Renal cortex interstitium (tissue), 11 donors: ENCODE measurements at regions not wholly inside any gene's neighbourhood (a gene's known extent, or its start where the extent isn't known, plus 50 kb on each side); places are given as distances from the start of the nearest gene placed in this dataset.

Experiments used
- DNase-seq, 11 donors: peaks; one replicate each; pipeline ENCODE4 v3.0.0-alpha.2; 2013; ENCODE audit warnings: low read depth in 9 of 11, low spot score in 4 of 11; ENCODE audit errors: extremely low read depth in 1 of 11

DNA sequence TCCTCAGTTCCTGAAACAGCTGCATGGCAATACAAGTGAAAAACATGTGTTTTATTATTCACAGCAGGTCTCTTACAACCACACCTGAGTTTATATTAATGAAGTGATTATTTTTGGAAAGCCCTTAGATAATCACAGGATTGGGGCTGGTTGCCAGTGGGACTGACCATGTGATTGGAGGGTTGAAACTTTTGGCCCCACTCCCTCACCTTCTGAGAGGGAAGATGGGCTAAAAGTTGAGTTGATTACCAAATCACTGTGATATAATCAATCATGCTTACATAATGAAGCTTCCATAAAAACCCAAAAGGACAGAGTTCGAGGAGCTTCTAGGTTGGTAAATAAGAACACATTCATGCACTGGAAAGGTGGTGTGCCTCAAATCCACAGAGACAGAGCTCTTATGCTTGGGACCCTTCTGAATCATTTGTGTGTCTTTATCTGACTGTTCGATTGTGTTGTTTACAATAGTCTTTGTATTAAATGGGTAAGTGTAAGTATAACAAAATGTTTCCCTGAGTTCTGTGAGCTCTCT lies 393.9 kb downstream of the RPS24 start:
- DNase-seq: no peak

DNA sequence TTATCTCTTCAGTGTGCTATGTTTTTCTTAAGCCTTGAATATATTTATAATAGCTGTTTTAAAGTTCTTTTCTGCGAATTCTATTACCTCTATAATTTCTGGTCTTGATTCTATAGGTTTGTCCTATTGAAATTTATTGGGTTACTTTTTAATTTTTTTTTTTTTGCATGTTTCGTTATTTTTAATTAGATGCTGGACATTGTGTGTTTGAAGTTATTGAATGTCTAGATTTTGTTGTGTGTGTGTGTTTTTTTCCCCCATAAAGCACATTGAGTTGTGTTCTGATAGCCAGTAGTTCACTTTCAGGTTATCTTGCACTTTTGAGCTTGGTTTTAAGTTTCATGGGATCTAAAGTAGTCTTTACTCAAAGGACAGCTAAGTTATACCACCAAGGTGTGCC lies 394.9 kb downstream of the RPS24 start:
- DNase-seq: no peak

DNA sequence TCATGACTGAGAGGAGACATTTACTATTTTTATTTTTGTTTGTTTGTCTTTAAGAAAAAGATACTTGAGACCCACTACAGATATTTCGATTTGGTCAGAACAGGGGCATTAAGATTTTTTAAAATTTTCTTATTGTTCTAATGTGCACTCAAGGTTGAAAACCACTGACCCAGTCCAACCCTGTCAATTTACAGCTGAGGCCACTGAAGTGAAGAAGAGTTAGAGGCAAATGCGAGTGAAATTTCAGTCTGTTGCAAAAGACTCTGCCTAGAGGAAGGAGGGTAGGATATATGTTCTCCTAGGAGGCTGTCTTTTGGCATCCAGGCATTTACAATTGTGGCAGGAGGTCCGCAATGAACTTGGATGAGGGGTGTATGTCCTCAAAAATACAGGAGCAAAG lies 396.3 kb downstream of the RPS24 start:
- no peak for DNase-seq

DNA sequence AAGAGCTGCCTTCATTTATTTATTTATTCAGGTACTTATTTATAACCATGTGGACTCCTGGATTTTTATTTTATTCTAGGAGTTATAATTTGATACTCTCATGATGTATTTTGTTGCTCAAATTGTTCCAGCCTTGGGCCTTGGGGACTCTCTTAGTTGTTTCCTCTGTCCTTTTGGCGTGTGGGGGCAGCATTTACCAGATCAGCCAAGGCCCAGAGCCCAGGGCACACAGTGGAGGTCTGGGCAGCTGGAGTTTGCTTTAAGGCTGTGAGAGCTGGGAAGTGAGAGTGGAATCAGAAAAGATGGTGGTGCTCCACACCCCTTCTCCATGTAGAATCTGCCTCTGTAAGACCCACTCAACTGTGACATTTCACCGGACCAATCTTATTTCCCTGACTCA lies 398.9 kb downstream of the RPS24 start:
- DNase-seq: no peak

DNA sequence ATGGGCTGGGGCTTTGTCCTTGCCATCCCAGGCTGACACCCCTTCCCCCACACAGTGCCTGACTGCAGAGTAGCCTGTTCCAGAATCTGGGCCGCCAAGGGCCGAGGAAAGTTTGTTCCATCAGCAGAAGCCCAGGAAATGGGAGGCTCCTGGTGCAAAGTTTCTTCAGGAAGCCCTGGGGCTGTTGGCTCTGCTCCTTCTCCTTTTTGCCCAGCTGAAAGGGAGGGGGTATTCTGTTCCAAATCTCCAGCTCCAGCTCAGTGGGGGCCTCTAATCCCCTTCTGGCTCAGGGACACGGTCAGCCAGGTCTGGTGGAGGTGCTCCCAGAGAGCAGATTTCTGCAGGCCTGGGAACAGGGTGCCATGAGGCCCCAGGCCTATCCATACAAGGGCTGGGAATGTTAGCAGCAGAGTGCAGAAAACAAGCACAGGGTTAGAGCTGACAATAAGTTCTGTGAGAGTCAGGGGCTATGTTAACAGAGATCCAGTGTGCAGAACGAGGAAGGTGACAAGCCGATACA lies 399.5 kb downstream of the RPS24 start:
- no peak for DNase-seq

DNA sequence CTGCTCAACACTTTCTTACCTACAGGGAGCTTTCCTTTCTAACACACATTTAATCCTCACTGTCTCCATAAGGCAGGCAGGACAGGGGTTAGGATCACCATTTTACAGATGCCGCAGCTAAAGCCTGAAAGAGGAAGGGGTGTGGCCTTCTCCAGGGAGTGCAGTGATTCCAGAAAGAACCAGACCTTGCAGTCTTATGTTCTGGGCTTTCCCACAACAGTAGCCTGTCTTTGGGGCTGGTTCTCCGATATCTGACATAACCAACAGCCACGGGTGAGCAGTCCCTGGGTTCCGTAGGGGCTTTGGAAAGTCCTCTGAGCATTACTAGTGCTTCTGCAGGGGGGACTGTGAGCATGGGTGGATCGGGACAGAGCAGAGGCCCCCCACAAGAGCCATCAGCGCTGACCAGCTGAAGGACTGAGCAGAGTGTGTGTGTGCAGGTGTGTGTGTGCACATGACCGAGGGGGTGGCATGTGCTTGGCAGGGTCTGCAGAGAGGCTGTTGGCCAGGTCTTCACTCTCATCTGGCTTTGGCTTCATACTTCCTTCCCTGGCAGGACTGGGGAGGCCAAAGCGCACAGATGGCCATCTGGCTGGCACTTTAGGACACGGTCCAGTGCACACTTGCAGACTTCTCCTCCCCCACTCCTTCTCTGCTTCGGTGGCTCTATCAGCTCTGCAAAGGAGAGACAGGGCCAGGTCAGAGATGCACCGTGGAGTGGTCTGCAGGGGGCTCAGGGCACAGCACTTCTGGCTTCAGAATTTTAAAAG lies 400.3 kb downstream of the RPS24 start:
- DNase-seq: no peak

DNA sequence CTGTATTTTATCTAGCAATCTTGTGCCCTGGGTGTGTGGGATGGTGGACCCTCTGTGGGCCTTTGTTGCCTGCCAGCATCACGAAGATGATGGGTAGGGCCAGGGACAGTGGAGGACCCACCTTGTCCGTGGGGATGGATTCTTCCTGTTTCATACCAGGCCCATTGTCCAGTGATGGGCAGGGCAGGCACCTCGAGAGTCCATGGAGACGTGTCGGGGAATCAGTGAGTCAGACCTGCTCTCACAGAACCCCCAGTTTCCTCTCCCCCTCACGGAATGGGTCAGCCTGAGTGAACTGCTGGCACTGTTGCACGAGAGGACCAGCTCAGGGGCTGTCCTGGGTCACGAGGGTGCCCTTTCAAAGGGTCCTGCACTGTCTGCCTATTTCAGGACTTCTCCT lies 401.2 kb downstream of the RPS24 start:
- no peak for DNase-seq

DNA sequence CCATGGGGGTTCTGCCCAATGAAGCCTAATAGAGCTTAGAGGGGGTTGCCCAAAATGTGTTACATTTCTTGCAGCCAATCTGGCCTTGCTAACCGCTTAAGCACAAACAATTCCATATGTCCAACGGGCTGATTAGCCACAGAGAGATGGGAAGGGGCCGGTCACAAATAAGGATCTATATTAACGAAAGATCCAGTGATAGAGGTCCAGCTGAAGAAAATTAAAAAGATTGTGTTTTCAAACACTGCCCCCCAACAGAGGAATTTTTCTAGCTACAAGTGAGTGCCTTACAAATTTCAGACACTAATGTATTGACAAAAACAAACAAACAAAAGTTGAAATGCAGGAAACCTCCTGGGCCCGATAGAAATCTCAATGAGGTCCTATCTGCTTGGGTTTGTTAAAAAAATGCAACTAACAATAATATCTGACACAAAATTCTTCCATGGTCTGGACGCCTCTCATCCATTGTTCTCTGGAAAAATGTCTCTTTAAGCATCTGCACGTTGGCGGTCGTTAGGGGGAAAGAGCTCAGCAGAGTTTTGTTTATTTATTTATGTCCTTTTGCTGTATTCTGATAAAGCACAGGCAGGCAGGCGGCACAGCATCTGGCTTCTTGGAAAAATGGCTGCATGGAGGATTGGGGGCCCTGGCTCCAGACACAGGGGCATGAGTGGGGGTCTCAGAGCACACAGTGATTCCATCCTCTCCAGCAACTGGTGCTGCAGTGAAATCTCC lies 402.0 kb downstream of the RPS24 start:
- DNase-seq: peak in 1 of 11 donors; percentile 25

DNA sequence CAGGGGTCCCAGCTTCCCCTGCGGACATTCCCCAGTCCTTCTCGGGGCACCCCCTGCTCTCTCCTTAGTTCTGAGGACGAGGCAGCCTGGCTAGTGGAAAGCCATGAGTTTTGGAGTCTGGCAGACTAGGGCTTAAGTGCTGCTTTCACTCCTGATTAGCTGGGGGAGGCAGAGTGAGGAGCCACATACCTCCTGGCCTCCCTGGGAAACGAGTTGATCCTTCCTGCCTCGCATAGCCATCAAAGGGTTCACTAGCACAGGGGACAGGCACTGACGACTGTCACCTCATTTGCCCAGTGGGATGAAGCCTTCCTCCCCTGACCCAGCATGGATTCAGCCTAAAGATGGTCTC lies 402.5 kb downstream of the RPS24 start:
- DNase-seq: no peak

DNA sequence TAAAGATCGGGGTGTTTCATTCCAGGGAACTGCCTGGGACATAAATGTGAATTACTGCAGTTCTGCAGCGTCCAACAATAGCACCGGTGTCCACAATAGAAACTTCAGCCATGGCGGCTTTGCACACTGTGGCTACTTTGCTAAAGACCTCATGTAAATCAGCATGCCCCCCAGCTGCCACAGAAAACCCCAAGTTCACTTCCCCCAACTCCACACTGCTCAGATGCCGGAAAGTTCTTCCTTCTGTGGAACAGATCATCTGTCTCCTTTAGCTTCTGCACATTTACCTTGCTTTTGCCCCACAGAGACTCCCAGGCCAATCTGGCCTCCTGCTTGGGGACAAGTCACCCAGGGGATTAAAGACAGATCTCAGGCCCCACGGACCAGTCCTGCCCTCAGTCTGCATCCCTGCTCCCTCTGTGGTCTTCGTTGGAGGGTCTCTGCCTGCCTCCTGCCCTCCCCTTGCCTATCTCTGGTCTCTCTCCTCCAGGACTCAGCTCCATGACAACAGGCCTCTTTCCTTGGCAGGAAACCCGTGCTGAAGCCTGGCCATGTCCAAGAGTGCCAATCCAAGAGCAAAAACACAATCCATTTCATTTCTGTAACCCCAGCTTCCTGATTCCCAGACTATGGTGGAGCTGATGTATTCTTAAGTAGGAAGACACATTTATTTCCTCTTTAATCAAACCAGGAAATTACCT lies 403.2 kb downstream of the RPS24 start:
- DNase-seq: peak in 1 of 11 donors; percentile 22

DNA sequence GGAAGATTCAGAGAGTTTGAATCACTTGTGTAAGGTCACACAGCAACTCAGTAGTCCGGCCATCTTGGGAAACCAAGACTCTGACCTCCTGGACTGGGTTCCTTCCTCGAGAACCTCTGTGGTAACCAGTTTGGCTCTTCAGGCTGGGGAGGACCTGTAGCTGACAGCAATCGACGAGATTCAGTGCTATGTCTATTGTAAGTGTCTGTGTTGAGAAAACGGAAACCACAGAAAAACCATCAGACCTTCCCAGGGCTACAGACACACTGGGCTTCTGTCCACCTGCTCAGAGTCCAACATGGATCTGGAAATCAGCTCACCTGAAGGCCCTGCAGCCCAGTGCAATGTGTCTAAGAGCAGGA lies 403.7 kb downstream of the RPS24 start:
- no peak for DNase-seq

DNA sequence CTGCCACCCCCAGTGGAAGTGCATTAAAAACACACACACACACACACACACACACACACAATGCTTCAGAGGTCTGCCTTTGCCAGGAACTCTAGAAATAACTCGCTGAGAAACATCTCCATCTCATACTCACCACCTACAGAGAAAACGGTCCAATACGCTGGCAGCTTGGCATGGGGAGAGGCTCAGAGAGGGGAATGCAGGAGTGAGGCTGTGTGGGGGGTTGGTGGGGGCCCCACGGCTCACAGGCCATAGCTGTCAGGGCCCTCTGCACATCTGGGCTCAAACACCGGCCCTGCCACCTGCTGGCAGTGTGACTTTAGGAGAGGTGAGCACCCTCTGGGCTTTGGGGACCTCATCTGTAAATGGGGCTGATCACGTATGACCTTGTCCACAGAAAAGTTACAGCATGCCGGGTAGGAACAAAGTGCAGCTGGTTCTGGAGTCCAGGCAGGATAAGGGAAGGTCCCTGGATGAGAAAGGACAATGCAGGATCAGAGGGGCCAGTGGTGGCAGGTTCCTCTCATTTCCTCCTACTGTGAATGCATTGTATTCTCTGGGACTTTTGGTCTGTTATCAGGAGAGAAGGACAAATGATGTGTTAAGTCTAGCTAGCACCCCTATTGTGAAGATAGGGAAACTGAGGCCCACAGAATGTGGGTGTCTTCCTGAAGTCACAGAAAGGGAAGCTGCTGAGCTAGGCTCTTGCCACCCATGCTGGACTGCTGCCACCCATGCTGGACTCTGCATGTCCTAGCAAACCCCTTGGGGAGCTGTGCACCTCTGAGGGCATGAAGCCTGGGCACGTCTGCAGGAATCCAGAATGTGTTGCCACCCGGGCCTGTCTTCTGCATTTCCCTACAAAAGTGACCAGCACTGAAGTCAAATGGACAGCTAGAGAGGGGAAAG lies 404.6 kb downstream of the RPS24 start:
- no peak for DNase-seq

DNA sequence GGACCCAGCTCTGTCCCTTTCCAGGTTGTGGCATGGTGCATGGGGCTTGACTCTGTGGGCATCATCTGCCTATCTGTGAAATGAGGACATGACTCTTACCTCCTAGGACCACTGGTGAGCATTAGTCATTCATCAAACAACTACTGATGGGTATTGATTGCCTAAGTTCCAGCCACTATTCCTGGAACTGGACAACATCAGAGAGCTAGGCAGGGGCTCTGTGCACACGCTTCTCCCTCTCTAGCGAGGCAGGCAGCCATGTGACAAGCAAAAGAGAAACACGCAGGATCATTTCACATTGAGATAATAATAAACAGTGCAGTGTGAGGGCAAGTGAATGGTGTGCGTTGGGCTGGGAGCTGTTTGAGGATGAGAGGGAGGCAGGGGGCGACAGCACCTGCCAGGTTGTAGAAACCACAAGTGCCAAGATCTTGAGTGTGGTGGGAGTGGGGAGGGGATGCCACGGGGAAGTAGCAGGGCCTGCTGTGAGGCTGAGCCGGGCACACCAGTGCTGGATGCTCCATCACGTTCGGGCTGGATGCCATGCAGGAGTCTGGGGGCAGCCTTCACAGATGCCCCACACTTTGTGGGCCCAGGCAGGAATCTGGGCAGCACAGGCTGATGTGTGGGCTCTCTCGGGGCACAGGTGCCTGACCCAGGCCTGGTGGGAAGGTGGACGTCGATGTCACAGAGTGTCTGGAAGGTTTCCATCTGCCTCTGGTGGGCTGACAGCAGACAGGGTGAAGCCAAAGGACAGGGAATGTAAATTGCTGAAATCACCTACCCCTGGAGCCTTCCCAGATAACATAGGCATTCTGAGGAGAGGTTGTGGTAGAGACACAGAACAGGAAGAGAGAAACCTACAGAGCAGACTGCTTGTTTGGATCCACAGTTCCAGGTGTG lies 405.5 kb downstream of the RPS24 start:
- no peak for DNase-seq

DNA sequence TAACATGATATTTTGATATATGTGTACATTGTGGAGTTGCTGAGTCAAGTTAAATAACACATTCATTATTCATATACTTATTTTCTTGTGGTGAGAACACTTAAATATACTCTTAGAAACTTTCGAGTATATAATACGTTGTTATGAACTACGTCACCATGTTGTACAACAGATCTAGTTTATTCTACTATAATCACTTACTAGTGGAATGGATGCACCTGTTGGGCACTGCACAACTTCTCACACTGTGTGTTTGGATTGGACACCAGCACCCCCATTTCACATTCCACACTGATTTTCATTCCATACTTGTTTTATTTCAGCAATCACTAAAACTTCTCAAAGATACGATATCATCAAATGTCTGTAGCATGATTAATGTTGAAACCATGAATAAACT lies 407.3 kb downstream of the RPS24 start:
- no peak for DNase-seq

DNA sequence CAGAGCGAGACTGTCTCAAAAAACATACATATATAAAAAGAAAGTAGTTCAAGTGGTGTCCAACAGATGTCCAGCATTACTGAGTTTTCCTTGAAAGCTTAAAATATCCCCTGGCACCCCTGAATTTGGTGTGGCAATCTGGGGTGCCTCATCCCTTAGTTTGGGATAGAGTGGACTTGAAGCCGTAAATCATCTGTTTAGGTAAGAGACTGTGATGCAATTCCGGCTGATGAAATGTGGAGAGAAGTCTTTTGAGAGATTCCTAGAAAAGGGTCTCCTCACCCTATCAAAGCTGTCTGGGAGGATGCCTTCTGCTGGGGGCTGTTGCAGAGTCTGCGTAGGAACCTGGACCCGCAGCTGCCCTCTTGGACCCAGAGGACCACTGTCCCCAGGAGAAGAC lies 408.0 kb downstream of the RPS24 start:
- no peak for DNase-seq

DNA sequence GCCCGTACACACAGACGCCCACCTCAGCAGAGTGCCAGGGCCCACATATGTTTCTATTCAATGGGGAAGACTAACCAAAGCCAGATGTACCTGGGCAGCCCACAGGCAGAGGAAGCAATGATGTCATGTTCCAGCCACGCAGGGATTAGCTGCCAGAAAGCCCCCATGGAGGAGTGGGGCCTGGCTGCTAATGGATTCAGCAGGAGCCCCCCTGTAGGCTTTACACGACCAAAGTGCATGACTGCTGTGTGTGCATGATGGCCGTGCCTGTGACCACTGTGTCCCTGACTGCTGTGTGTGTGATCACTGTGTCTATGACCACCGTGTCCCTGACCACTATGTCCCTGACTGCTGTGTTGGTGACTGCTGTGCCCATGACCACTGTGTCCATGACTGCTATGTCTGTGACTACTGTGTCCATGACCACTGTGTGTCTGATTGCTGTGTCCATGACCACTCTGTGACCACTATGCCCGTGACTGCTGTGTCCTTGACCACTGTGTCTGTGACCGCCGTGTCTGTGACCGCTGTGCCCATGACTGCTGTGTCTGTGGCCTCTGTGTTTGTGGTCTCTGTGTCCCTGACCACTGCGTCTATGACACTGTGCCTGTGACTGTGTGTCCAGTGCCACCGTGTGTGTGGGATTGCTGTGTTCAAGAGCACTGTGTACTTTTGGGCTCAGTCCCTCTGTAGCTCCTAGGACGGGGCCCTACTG lies 409.3 kb downstream of the RPS24 start:
- no peak for DNase-seq

DNA sequence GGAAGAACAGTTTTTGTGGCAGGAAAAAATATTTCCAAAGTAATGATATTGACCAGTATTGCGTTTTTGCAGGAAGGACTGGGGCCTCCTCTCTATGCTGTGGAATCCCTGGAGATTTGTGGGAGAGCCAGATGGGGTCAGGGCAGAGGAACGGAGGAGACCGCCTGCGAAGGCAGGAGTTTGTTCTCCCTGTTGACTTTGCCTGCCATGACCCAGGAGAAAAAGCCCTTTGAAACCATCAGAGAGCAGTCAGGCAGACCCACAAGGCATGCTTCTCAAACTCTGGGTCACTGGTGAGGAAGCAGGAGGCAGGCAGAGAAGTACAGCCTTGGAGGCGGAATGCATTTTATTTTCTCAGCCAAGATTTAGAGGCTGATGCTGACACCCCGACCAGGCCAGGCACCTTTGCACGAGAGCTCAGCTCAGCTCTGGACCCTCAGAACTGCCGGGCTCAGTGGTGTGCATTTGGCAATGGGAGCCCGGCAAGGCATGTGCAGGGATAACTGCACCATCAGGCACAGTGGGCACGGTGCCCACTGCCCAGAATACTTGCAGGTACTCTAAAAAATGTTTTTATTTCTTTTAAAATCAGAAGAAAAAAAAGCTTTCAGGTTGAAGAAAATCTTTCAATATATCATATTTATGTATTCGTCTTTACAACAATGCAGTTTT lies 410.4 kb downstream of the RPS24 start:
- DNase-seq: no peak
